IMR-90 (cell line): ENCODE measurements at regions not wholly inside any gene's neighbourhood (a gene's known extent, or its start where the extent isn't known, plus 50 kb on each side); places are given as distances from the start of the nearest gene placed in this dataset.

Experiments
- ATAC-seq: fragments of 200-7000 bp; cut with Tn5 transposase; 2 replicates; pipeline ENCODE4 v1.9.1; 2020; ENCODE audit warnings: low read depth, mild to moderate bottlenecking, moderate library complexity
- BruUV-seq: library from RNA; stranded (reverse); fragments of 400-500 nt; replicated peaks from 2 replicates; lab custom pipeline; 2021; lab: Mats Ljungman, UMichigan
- CTCF ChIA-PET: fragments of 300-600 bp; formaldehyde crosslinking; extraction: SDS; loops from one replicate; lab custom pipeline; 2021; ENCODE audit warnings: antibody characterized with exemption; lab: Yijun Ruan, JAX
- POLR2A ChIA-PET: fragments of 300-600 bp; sonication (Branson Sonifier 250); formaldehyde crosslinking; loops from one replicate; lab custom pipeline; 2022; ENCODE audit warnings: antibody characterized with exemption; ENCODE audit not compliant: unreplicated experiment; lab: Charles Lee
- DNase-seq: peaks from one replicate; pipeline ENCODE4 v3.0.0; 2013
- H2AFZ ChIP-seq: replicated peaks from 2 replicates; pipeline ENCODE3; 2013; ENCODE audit warnings: low read length, mild to moderate bottlenecking; ENCODE audit not compliant: poor library complexity
- H2AK5ac ChIP-seq: 2 replicates; pipeline ENCODE4 v1.6.1; 2013; ENCODE audit warnings: low read depth, low read length, inconsistent platforms
- H2AK9ac ChIP-seq: replicated peaks from 2 replicates; pipeline ENCODE3; 2013; ENCODE audit warnings: mild to moderate bottlenecking, low read depth, low read length, moderate library complexity; ENCODE audit not compliant: poor library complexity
- H2BK120ac ChIP-seq: 2 replicates; pipeline ENCODE4 v1.6.1; 2013; ENCODE audit warnings: low read depth, low read length, inconsistent platforms
- H2BK15ac ChIP-seq: 3 replicates; pipeline ENCODE4 v1.6.1; 2013; ENCODE audit warnings: low read depth, low read length, inconsistent platforms
- H2BK20ac ChIP-seq: 2 replicates; pipeline ENCODE4 v1.6.1; 2013; ENCODE audit warnings: low read depth, mild to moderate bottlenecking, inconsistent platforms, low read length, moderate library complexity
- H2BK5ac ChIP-seq: 2 replicates; pipeline ENCODE4 v1.6.1; 2013; ENCODE audit warnings: mild to moderate bottlenecking, low read depth, low read length, inconsistent platforms; ENCODE audit not compliant: poor library complexity, severe bottlenecking
- H3K14ac ChIP-seq: replicated peaks from 2 replicates; pipeline ENCODE4 v1.6.1; 2013; ENCODE audit warnings: low read depth, low read length, inconsistent platforms
- H3K18ac ChIP-seq: 2 replicates; pipeline ENCODE4 v1.6.1; 2013; ENCODE audit warnings: low read depth, low read length, control low read depth
- H3K23ac ChIP-seq: 2 replicates; pipeline ENCODE4 v1.6.1; 2013; ENCODE audit warnings: low read depth, low read length, inconsistent platforms
- H3K27ac ChIP-seq: 2 replicates; pipeline ENCODE4 v1.5.1; 2013; ENCODE audit warnings: mild to moderate bottlenecking, control low read depth, low read length; ENCODE audit not compliant: insufficient read depth
- H3K27me3 ChIP-seq: 2 replicates; pipeline ENCODE4 v1.6.1; 2013; ENCODE audit warnings: low read length; ENCODE audit not compliant: control insufficient read depth, insufficient read depth
- H3K36me3 ChIP-seq: 2 replicates; pipeline ENCODE4 v1.6.1; 2013; ENCODE audit warnings: low read length, mixed read lengths; ENCODE audit not compliant: control insufficient read depth, insufficient read depth
- H3K4ac ChIP-seq: 2 replicates; pipeline ENCODE4 v1.6.1; 2013; ENCODE audit warnings: low read depth, low read length, inconsistent platforms
- H3K4me1 ChIP-seq: 2 replicates; pipeline ENCODE4 v1.6.1; 2013; ENCODE audit warnings: low read length, mixed read lengths; ENCODE audit not compliant: control insufficient read depth, insufficient read depth
- H3K4me2 ChIP-seq: 2 replicates; pipeline ENCODE4 v1.6.1; 2013; ENCODE audit warnings: low read depth, mild to moderate bottlenecking, control low read depth, low read length, moderate library complexity
- H3K4me3 ChIP-seq: 2 replicates; pipeline ENCODE4 v1.5.1; 2013; ENCODE audit warnings: low read depth, mild to moderate bottlenecking, control low read depth, low read length, moderate library complexity; ENCODE audit not compliant: insufficient read depth
- H3K56ac ChIP-seq: 2 replicates; pipeline ENCODE4 v1.6.1; 2013; ENCODE audit warnings: low read length, inconsistent platforms; ENCODE audit not compliant: insufficient read depth; ENCODE audit errors: extremely low read depth
- H3K79me1 ChIP-seq, 2 experiments: 2 replicates each; pipeline ENCODE4 v1.6.1; 2013; ENCODE audit warnings: low read length in 2 of 2, inconsistent platforms in 1 of 2, low read depth in 1 of 2
- H3K9ac ChIP-seq: 2 replicates; pipeline ENCODE4 v1.6.1; 2013; ENCODE audit warnings: low read depth, low read length, control low read depth
- H3K9me1 ChIP-seq: 2 replicates; pipeline ENCODE4 v1.6.1; 2013; ENCODE audit warnings: low read length, inconsistent platforms; ENCODE audit not compliant: insufficient read depth
- H3K9me3 ChIP-seq: 2 replicates; pipeline ENCODE4 v1.6.1; 2013; ENCODE audit warnings: low read length; ENCODE audit not compliant: control insufficient read depth, insufficient read depth
- H4K20me1 ChIP-seq: 2 replicates; pipeline ENCODE4 v1.6.1; 2013; ENCODE audit warnings: low read length, inconsistent platforms; ENCODE audit not compliant: insufficient read depth
- H4K5ac ChIP-seq: 2 replicates; pipeline ENCODE4 v1.6.1; 2013; ENCODE audit warnings: mild to moderate bottlenecking, low read depth, low read length, control low read depth
- H4K8ac ChIP-seq, 2 experiments: 2 replicates each; pipeline ENCODE4 v1.6.1; 2013; ENCODE audit warnings: low read depth in 2 of 2, low read length in 2 of 2, control low read depth in 1 of 2, inconsistent platforms in 1 of 2
- H4K91ac ChIP-seq: 2 replicates; pipeline ENCODE4 v1.6.1; 2013; ENCODE audit warnings: low read depth, low read length, inconsistent platforms; ENCODE audit not compliant: insufficient read depth
- CEBPB ChIP-seq: IDR thresholded peaks from 2 replicates; pipeline ENCODE4 v1.6.1; 2012; ENCODE audit warnings: low read depth, low read length, improper control_type of control experiment
- FOS ChIP-seq: fragments of 150-350 bp; IDR thresholded peaks from 2 replicates; pipeline ENCODE4 v1.6.1; 2016; ENCODE audit warnings: low read depth, low read length
- MAFK ChIP-seq: IDR thresholded peaks from 2 replicates; pipeline ENCODE4 v1.6.1; 2012; ENCODE audit warnings: low read depth, low read length, improper control_type of control experiment
- MAZ ChIP-seq: IDR thresholded peaks from 2 replicates; pipeline ENCODE4 v1.6.1; 2012; ENCODE audit warnings: low read depth, mild to moderate bottlenecking, low read length, improper control_type of control experiment, moderate library complexity, borderline replicate concordance
- MXI1 ChIP-seq: IDR thresholded peaks from 2 replicates; pipeline ENCODE4 v1.6.1; 2012; ENCODE audit warnings: low read depth, mild to moderate bottlenecking, low read length, moderate library complexity, borderline replicate concordance
- NFE2L2 ChIP-seq: fragments of 150-350 bp; IDR thresholded peaks from 2 replicates; pipeline ENCODE4 v1.6.1; 2016; ENCODE audit warnings: low read depth, mild to moderate bottlenecking, low read length
- POLR2A ChIP-seq: IDR thresholded peaks from 2 replicates; pipeline ENCODE4 v1.6.1; 2012; ENCODE audit warnings: mild to moderate bottlenecking, low read depth, low read length
- RAD21 ChIP-seq: IDR thresholded peaks from 2 replicates; pipeline ENCODE4 v1.6.1; 2012; ENCODE audit warnings: low read length, improper control_type of control experiment
- SMC3 ChIP-seq: fragments of 150-350 bp; IDR thresholded peaks from 2 replicates; pipeline ENCODE4 v1.6.1; 2016; ENCODE audit warnings: low read depth, mild to moderate bottlenecking, antibody characterized with exemption, low read length, moderate library complexity
- WGBS, 2 experiments: methylation state at CpG; one replicate each; pipeline versions ENCODE4 v1.1.5 to v1.1.7; 2013; ENCODE audit warnings: missing lambda C conversion rate in 2 of 2; ENCODE audit not compliant: insufficient read length in 1 of 2; ENCODE audit errors: extremely low coverage in 2 of 2; 5-methylcytosine and 5-hydroxymethylcytosine counted together
- dilution Hi-C: fragments of 300-500 bp; cut with HindIII; formaldehyde crosslinking; loops from one replicate; pipeline ENCODE4 v1.14.3; 2018; ENCODE audit warnings: low sequenced_read_pairs; ENCODE audit not compliant: unreplicated experiment
- in situ Hi-C: fragments of 300-500 bp; cut with MboI; formaldehyde crosslinking; loops from 3 replicates; pipeline ENCODE4 v1.14.3; 2019; ENCODE audit warnings: low sequenced_read_pairs, inconsistent platforms, mixed read lengths
- intact Hi-C: fragments of 100-400 bp; cut with micrococcal nuclease; formaldehyde crosslinking; loops from 2 replicates; pipeline ENCODE4 v1.10.0; 2022

GRCh38 chr18:71456206-71456605 is 1087.9 kb downstream of the CBLN2 start:
- ATAC-seq (no peak), DNase-seq (no peak)
- Histone ChIP-seq H3K14ac (no peak overlapping the region), H3K4me2 (no peak overlapping the region), H2AK9ac (no peak overlapping the region), H3K9me1 (no peaks in the 10 kb centered on the region), H3K18ac (no peak overlapping the region), H2AFZ (no peak overlapping the region), H3K27ac (no peak overlapping the region), H3K4me1 (no peaks in the 10 kb centered on the region), H3K56ac (no peak overlapping the region), H3K79me1 (no peaks in the 10 kb centered on the region), H4K5ac (no peak overlapping the region), H2BK5ac (no peak overlapping the region), H4K8ac (no peak overlapping the region), H3K23ac (no peak overlapping the region), H4K91ac (no peak overlapping the region), H2BK20ac (no peak overlapping the region), H3K36me3 (no peaks in the 10 kb centered on the region), H3K9me3 (peaks cover 2% of the 10 kb centered on the region; the same call in 1 of the 2 replicates), H3K9ac (no peak overlapping the region), H3K27me3 (no peaks in the 10 kb centered on the region), H2BK120ac (no peak overlapping the region), H2AK5ac (no peak overlapping the region), H3K4ac (no peak overlapping the region), H2BK15ac (no peak overlapping the region), H3K4me3 (no peak overlapping the region), H4K20me1 (no peaks in the 10 kb centered on the region)
- BruUV-seq = no TSS peak
- intact Hi-C loops (no loop called here), dilution Hi-C loops (no loop called here), in situ Hi-C loops (no loop called here)
- ChIA-PET CTCF (no interaction called here), POLR2A (no interaction called here)
- TF ChIP-seq SMC3 (no peak), POLR2A (no peak), CEBPB (no peak), RAD21 (no peak), MAZ (no peak), NFE2L2 (no peak), FOS (no peak), MXI1 (no peak), MAFK (no peak)
- WGBS, 2 experiments = no CpG with 5 or more reads among the region's 3 CpGs
